Brain pericyte (primary cell): ENCODE measurements at regions not wholly inside any gene's neighbourhood (a gene's known extent, or its start where the extent isn't known, plus 50 kb on each side); places are given as distances from the start of the nearest gene placed in this dataset.
"Not testable (repeated sequence)": the region's sequence is repeated elsewhere in the genome, so short reads cannot be mapped to it uniquely, and the experiment has no call there.

Experiments
- DNase-seq: peaks from one replicate; pipeline ENCODE4 v3.0.0-alpha.2; 2012; ENCODE audit warnings: low read depth, low spot score

DNA sequence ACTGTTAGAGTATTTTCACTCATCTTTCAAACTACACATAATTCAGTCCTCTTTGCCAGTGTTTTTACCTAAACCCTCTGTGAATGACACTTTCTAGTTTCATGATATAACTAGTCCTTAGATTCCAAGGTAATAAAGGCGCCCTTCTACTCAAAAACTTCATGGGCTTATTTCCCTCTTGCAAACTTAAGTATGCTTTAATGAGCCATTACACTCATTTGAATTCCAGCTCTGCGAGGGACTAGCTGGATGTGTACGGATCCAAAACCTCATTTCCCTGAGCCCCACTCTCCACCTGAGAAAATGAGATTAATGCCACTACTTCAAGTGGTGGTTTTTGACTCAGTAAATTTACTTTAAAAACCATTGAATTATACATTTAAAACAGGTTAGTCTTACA, 141.1 kb downstream of the NDUFA12 start:
- DNase-seq, result no peak

DNA sequence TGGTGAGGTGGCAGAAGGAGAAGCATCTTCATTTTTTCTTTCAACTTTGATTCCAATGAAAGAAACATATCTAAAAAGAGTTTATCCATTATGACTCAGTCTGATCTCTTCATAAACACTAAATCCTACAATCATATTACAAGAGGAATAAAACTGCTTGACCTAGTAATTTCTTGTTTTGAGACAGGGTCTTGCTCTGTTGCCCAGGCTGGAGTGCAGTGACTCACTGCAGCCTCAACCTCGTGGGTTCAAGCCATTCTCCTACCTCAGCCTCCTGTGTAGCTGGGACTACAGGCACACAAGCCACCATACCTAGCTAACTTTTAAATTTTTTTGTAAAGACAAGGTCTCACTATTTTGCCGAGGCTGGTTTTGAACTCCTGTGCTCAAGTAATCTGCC, 147.2 kb downstream of the NDUFA12 start:
- DNase-seq, result no peak

- DNase-seq, result no peak
These were observed 147.6 kb downstream of the NDUFA12 start for GRCh38 chr12:94855853-94856252.

- DNase-seq, result no peak
These were observed 152.0 kb downstream of the NDUFA12 start for GRCh38 chr12:94851396-94852028.

GRCh38 chr12:94849411-94849976, 154.0 kb downstream of the NDUFA12 start:
- DNase-seq, result no peak

DNA sequence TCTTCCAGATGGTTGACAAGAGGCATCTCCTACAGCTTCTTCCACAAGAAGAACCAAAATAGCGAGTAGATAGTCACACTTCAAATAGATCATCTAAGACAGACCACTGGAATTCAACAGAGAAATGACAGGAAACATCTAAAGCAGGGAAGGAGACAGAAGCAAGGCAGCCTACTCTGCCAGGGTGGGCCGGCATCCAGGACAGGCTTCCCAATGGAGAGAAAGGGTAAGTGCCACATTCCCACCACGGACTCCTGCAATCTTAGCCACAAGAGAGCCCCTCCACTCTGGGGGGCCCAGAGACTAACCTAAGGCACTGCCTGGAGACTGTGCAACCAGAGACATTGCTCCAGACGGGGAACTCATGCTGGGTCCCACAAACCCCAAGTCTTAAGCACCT, 154.5 kb downstream of the NDUFA12 start:
- DNase-seq, result no peak

DNA sequence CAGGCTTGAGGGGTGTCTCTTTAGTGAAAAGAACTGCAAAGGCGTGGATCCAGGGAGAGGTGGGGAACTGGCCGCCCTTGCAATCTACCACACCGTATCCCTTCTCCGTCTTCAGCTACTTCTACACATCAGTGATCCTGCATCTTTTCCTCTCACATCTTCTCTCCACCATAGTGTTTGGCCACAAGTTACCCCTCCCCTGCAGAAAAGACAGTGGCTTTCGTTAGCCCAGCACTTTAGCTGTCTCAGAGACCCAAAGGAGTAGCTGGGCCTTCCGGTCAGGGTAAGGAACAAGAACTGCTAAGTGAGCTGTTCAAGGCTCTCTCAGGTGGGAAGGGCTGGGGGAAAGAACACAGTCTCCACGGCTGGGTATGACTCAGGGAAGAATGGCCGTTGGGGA, 158.4 kb downstream of the NDUFA12 start:
- DNase-seq, result no peak

DNA sequence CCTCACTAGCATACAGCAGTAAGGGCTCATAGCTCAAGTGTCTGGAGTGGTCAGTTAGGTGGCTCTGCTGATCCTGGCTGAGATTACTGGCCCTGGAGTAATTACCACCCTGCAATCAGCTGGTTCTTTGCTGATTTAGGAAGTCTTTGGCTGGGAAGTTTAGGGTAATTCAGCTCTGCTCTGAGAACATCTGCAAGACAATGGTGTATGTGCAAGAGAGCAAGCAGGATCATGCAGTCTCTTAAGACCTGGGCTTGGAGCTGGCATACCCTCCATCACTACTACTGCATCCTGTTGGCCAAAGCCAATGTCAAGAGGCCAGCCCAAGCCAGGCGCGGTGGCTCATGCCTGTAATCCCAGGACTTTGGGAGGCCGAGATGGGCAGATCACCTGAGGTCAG, 159.0 kb downstream of the NDUFA12 start:
- DNase-seq, result no peak

DNA sequence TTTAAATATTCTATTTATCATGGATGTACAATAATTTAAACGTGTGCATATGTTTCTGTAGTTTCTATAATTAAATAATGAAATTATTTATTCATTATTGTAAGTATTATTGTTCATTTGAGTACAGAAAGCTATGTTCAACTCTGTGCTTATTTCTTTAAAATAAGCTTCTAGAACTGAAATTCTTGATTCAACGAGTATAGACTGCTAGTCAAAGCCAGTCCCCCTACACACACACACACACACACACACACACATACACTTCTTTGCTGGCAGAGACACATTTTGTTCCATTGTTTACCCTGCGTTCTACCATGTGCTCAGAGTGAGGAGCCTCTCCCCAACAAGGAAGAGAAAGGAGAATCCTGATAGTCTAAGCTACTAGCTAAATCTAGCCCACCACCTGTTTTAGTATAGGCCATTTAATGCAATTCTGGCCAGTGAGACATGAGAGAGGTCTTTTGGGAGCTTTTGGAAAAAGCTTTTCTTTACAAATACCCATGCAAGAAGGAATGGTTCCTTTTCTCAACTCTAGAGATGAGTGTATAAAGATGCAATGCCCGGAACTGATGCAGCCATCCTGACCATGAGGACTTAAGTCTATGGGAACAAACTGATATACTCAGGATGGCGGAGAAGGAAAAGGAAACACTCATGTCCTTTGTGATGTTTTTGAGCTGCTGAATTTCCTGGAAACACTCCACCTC, 161.4 kb downstream of the NDUFA12 start:
- DNase-seq, result no peak

DNA sequence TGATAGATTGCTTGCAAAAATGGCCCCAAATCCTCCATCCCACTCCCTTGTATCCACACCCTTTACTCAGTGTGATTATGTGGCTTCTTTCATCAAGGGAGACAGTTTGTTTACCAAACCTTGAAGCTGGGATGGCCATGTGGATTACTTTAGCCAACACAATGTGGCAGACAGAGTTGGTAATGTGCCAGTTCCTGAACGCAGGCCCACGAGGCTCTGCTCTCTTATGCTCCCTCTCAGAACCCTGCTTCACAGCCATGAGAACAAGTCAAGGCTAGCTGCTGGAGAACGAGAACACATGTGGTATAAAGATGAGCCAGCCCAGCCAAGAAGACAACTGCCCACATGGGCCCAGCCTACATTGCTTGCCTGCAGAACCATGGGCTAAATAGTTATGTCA, 162.3 kb downstream of the NDUFA12 start:
- no peak for DNase-seq

DNA sequence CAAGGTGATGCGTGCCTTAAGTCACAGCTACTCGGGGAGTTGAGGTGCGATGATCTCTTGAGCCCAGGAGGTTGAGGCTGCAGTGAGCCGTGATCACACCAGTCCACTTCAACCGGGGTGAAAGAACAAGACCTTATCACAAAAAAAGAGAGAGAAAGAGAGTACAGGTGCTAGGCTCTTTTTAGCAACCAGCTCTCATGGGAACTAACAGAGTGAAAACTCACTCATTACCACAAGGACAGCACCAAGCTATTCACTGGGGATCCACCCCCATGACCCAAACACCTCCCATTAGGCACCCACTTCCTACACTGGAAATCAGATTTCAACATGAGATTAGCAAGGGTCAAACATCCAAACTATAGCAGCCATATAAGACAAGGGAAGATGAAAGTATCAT, 164.2 kb downstream of the NDUFA12 start:
- DNase-seq, result no peak

DNA sequence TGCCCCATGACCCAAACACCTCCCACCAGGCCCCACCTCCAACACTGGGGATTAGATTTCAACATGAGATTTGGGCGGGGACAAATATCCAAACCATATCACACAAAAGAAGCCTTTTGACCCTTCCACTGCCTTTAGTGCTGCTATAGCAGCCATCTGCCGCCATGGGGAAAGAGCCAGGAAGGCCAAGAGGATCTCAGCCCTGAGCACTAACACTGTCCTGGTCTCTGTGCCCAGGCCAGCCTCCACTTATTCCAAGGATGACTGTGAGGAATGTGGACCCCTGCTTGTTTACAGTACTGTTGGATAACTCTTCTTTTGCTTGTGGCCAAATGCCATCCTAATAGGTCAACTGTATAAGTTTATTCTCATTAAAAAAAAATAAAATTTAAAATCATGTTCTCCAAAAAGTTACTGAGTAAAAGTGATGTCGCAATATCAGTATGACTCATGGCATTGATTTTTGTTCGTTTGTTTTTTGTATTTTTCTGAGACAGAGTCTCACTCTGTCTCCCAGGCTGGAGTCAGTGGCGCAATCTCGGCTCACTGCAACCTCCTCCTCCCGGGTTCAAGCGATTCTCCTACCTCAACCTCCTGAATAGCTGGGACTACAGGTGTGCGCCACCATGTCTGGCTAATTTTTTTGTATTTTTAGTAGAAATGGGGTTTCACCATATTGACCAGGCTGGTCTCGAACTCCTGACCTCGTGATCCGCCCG, 166.4 kb downstream of the NDUFA12 start:
- DNase-seq, result not testable (repeated sequence)

- no peak for DNase-seq
These were observed 169.4 kb downstream of the NDUFA12 start for GRCh38 chr12:94834036-94834625.

DNA sequence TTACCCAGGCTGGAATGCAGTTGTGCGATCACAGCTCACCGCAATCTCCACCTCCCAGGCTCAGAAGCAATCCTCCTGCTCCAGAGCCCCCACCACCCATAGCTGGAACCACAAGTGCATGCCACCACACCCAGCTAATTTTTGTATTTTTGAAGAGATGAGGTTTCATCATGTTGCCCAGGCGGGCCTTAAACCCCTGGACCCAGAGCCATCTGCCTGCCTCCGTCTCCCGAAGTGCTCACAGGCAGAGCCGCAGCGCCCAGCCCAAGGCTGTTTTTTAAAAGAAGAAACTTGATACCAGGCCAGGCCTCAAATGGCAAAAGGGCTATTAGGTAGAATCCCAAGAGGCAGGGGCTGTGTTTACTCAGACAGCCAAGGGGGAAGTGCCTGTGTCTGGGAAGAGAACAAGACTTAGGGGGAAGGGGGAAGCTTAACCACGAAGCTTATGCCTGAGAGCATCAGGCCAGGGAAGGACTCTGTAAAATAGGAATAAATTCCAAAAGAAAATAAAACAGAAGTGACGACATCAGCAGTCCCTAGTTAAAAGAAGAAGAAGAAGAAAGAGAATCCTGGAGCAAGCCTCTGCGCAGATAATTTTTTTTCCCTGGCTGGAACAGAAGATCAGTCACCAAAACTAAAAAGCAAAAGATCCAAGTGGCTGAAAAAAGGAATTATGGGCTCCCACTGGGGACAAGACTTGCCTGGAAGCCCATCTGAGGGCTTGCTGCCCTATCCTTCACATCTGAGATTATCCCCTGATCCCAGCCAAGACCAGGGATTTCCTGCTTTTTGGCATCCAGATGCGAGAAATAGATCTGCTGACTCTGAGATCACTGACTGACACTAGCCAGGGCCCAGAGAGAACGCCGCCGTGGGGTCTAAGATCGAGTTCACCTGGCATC, 170.5 kb downstream of the NDUFA12 start:
- DNase-seq, result peak; percentile 41

DNA sequence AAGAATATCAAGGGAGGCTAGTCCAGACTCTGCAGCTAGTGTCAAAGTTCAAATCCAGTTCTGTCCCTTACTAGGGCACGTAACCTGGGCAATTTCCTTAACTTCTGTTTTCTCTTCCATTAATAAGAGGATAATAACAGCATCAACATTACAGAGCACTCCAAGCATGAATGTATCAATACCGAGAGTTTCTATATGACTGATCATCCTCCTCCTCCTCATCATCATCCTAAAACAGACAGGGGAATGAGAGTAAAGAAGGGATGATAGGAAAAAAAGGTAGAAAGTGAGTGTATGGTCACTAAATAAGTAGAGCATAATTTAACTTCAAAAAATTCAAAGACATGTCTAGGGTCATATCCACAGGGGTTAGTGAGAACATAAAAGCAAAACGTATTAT, 171.4 kb downstream of the NDUFA12 start:
- no peak for DNase-seq

- DNase-seq, result no peak
These were observed 172.3 kb downstream of the NDUFA12 start for GRCh38 chr12:94831081-94831751.

DNA sequence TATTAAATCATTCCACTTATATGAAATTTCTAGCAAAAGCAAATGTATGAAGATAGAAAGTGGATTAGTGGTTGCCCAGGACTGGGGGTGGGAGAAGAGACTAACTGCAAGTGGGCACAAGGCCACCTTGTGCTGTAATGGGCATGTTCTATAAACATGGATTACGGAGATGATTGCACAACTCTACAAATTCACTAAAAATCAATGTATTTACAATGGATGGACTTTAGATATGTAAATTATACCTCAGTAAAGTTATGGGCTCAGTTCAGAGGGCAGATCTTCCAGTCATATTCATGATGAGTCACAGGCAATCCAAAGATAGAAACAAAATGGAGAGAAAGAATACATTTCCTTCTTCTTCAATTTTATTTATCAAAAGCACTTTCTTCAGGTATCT, 173.9 kb downstream of the NDUFA12 start:
- DNase-seq, result no peak

- no peak for DNase-seq
These were observed 168.7 kb upstream of the TMCC3 start for GRCh38 chr12:94819011-94819410.

DNA sequence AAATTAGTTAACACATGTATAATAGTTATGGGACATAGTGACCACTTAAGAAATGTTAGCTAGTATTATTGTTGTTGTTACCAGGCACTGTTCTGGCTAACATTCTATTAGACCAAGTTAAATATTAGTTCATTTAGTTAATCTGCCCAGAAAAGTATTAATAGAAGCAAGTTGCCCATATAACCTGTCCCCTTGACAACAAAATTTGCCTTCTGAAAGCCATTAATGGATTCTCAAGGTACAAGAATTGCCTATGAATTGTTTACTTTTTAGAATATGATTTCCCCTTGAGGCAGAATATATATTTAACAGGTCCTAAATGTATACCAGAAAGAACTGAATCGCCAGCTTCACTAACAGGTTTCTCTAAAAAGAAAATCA, 167.3 kb upstream of the TMCC3 start:
- no peak for DNase-seq

DNA sequence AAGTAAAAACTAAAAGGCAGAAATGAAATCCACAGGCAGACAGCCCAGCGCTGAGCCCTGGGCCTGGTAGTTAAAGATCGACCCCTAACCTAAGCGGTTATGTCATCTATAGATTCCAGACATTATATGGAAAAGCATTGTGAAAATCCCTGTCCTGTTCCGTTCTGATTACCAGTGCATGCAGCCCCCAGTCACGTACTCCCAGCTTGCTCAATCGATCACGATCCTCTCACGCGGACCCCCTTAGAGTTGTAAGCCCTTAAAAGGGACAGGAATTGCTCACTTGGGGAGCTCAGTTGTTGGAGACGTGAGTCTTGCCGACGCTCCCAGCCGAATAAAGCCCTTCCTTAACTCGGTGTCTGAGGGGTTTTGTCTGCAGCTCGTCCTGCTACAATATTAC, 166.8 kb upstream of the TMCC3 start:
- DNase-seq, result not testable (repeated sequence)

DNA sequence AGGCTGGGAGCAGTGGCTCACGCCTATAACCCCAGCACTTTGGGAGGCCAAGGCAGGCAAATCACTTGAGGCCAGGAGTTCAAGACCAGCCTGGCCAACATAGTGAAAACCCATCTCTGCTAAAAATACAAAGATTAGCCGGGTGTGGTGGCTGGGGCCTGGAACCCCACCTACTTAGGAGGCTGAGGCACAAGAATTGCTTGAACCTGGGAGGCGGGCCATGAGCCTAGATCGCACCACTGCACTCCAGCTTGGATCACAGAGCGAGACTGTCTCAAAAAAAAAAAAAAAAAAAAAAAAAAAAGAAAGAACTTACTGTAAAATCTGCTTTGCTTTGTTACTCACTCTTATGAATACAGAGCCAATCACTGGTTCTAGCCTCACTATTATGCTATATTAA, 166.4 kb upstream of the TMCC3 start:
- not testable (repeated sequence) for DNase-seq
